Stimulated activated naive CD8-positive, alpha-beta T cell treated with anti-CD3 and anti-CD28 coated beads, Interleukin-15, amount 100 ng/mL, for 72 hours (primary cell): ENCODE measurements at regions not wholly inside any gene's neighbourhood (a gene's known extent, or its start where the extent isn't known, plus 50 kb on each side); places are given as distances from the start of the nearest gene placed in this dataset.

Source experiments
- ATAC-seq: fragments of 150-1000 bp; cut with Tn5 transposase; 2 replicates; pipeline ENCODE4 v1.10.0; 2021; ENCODE audit warnings: mild to moderate bottlenecking, moderate library complexity
- DNase-seq, 2 donors: peaks; one replicate each; pipeline ENCODE4 v3.0.0; 2021 to 2022
- H3K27ac Mint-ChIP-seq, 2 donors: one replicate each; pipeline ENCODE4 v1.8.0; 2022; ENCODE audit warnings: mild to moderate bottlenecking in 2 of 2, mixed read lengths in 2 of 2, moderate library complexity in 2 of 2
- H3K27me3 Mint-ChIP-seq: one replicate; pipeline ENCODE4 v1.8.0; 2022; ENCODE audit warnings: mixed read lengths
- H3K4me1 Mint-ChIP-seq: one replicate; pipeline ENCODE4 v1.8.0; 2022; ENCODE audit warnings: mild to moderate bottlenecking, mixed read lengths
- H3K4me3 Mint-ChIP-seq, 2 donors: one replicate each; pipeline ENCODE4 v1.8.0; 2022; ENCODE audit warnings: mild to moderate bottlenecking in 2 of 2, mixed read lengths in 2 of 2, moderate library complexity in 1 of 2
- H3K9me3 Mint-ChIP-seq, 2 donors: one replicate each; pipeline ENCODE4 v1.8.0; 2022; ENCODE audit warnings: mixed read lengths in 2 of 2

GRCh38 chr9:116039893-116040292 lies 113.7 kb upstream of the PAPPA start:
- Mint-ChIP-seq H3K4me3 (no peak overlapping the region), H3K4me1 (no peaks in the 10 kb centered on the region), H3K27ac (no peak overlapping the region), H3K27me3 (no peaks in the 10 kb centered on the region), H3K9me3 (peaks cover 0 to 7% of the 10 kb centered on the region in 2 donors)
- ATAC-seq (no peak), DNase-seq (no peak)

- no peaks in the 10 kb centered on the region for H3K4me1 Mint-ChIP-seq
- DNase-seq (no peak), ATAC-seq (no peak)
- H3K27me3 Mint-ChIP-seq, result no peaks in the 10 kb centered on the region
- H3K27ac Mint-ChIP-seq, result no peak overlapping the region
- no peak overlapping the region for H3K4me3 Mint-ChIP-seq
- H3K9me3 Mint-ChIP-seq, result no peaks in the 10 kb centered on the region
Observed at GRCh38 chr9:116042321-116042720, 111.3 kb upstream of the PAPPA start.

DNA sequence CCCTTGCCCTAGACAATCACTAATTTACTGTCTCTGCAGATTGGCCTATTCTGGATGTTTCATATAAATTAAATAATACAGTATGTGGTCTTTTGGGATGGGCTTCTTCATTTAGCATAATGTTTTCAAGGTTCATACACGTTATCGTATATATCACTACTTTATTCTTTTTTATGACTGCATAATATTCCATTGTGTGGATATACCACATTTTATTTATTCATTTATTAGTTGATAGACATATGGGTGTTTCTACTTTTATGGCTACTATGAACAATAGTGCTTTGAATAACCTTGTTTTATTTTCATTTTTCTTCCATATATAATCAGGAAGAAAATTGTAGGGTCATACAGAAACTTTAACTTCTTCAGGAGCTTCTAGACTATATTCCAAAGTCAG lies 108.5 kb upstream of the PAPPA start:
- ATAC-seq (no peak), DNase-seq (no peak)
- no peaks in the 10 kb centered on the region for H3K27me3 Mint-ChIP-seq
- H3K27ac Mint-ChIP-seq, result no peak overlapping the region
- no peak overlapping the region for H3K4me3 Mint-ChIP-seq
- H3K4me1 Mint-ChIP-seq, result no peaks in the 10 kb centered on the region
- no peaks in the 10 kb centered on the region for H3K9me3 Mint-ChIP-seq

GRCh38 chr9:116048081-116048480 lies 105.5 kb upstream of the PAPPA start:
- H3K27ac Mint-ChIP-seq, result no peak overlapping the region
- DNase-seq, result no peak
- no peaks in the 10 kb centered on the region for H3K27me3 Mint-ChIP-seq
- no peaks in the 10 kb centered on the region for H3K4me1 Mint-ChIP-seq
- no peak overlapping the region for H3K4me3 Mint-ChIP-seq
- ATAC-seq, result no peak
- H3K9me3 Mint-ChIP-seq, result no peaks in the 10 kb centered on the region

- H3K4me1 Mint-ChIP-seq, result no peaks in the 10 kb centered on the region
- DNase-seq (no peak), ATAC-seq (no peak)
- no peak overlapping the region for H3K4me3 Mint-ChIP-seq
- H3K27ac Mint-ChIP-seq, result no peak overlapping the region
- peaks cover 0 to 7% of the 10 kb centered on the region in 2 donors for H3K9me3 Mint-ChIP-seq
- no peaks in the 10 kb centered on the region for H3K27me3 Mint-ChIP-seq
Observed at GRCh38 chr9:116049456-116049855, 104.1 kb upstream of the PAPPA start.

DNA sequence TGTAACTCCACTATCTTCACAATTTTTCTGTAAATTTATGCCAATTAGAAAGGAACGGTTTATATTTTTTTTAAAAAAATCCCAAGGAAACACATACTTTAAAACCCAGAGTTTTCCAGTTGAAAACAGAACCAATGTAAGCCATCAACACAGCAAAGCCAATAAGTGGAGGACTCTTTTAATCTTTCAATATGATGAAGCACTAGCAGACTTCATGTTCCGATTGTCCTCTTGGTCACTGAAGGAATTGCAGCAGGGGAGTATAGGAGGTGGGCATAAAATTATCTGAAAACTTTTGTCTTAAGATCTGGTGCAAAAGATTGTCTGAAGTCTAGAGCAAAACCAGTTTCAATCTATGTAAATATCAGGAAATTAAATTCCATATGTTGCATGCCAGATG lies 102.1 kb upstream of the PAPPA start:
- Mint-ChIP-seq H3K27ac (no peak overlapping the region), H3K9me3 (peaks cover 0 to 17% of the 10 kb centered on the region in 2 donors), H3K27me3 (no peaks in the 10 kb centered on the region), H3K4me1 (no peaks in the 10 kb centered on the region), H3K4me3 (no peak overlapping the region)
- ATAC-seq (no peak), DNase-seq (no peak)

DNA sequence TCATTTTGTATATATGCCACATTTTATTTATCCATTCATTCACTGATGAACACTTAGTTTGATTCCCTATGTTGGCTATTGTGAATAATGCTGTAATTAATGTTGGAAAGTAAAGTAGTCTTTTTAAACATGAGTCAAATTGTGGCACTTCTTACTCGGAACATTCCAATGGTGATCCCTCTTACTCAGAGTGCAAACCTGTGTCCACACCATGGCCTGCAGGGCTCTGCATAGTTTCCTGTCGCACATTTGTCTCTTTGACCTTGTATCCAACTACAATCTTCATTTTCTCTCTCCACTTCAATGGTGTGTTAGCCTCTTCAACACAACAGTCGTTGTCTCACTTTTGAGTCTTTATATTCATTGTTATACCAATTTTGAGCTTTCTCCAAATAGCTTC lies 98.1 kb upstream of the PAPPA start:
- H3K9me3 Mint-ChIP-seq, result peaks cover 2 to 24% of the 10 kb centered on the region in 2 donors

GRCh38 chr9:116057371-116057770 lies 96.2 kb upstream of the PAPPA start:
- Mint-ChIP-seq H3K4me3 (no peak overlapping the region), H3K9me3 (peaks cover 4 to 27% of the 10 kb centered on the region in 2 donors), H3K27ac (no peak overlapping the region), H3K4me1 (no peaks in the 10 kb centered on the region), H3K27me3 (no peaks in the 10 kb centered on the region)
- ATAC-seq, result no peak
- no peak for DNase-seq

More for the DNA sequence above, 98.1 kb upstream of the PAPPA start:
- ATAC-seq, result no peak
- Mint-ChIP-seq H3K27ac (no peak overlapping the region), H3K4me3 (no peak overlapping the region), H3K27me3 (no peaks in the 10 kb centered on the region), H3K4me1 (no peaks in the 10 kb centered on the region)
- no peak for DNase-seq

GRCh38 chr9:116058421-116058820 lies 95.2 kb upstream of the PAPPA start:
- Mint-ChIP-seq H3K4me3 (no peak overlapping the region), H3K27ac (no peak overlapping the region), H3K9me3 (peaks cover 4 to 27% of the 10 kb centered on the region in 2 donors), H3K27me3 (no peaks in the 10 kb centered on the region), H3K4me1 (no peaks in the 10 kb centered on the region)
- ATAC-seq (no peak), DNase-seq (no peak)

DNA sequence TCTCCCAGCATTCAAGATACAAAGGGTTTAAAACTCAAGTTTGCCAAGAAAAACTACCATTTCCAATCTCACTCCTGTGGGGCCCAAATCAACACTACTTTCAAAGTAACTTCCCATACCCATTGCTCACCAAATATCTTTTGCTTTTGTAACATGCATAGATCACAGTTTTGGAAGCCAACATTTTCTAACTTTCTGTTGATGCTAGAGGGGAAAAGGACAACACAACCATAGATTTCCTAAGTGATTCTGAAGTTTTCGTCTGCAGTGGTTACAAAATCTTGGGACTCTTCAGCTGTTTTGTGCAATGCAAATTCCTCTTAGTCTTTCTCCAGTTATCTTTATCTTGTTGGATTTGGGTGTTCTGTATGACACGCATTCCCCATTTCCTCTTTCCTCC lies 94.1 kb upstream of the PAPPA start:
- Mint-ChIP-seq H3K9me3 (peaks cover 4 to 24% of the 10 kb centered on the region in 2 donors), H3K4me3 (no peak overlapping the region), H3K27ac (no peak overlapping the region), H3K4me1 (no peaks in the 10 kb centered on the region), H3K27me3 (no peaks in the 10 kb centered on the region)
- ATAC-seq (no peak), DNase-seq (no peak)

GRCh38 chr9:116060631-116061030 lies 93.0 kb upstream of the PAPPA start:
- Mint-ChIP-seq H3K4me3 (no peak overlapping the region), H3K27ac (no peak overlapping the region), H3K27me3 (no peaks in the 10 kb centered on the region), H3K4me1 (no peaks in the 10 kb centered on the region), H3K9me3 (peaks cover 4 to 15% of the 10 kb centered on the region in 2 donors)
- DNase-seq, result no peak
- ATAC-seq, result no peak

- H3K27me3 Mint-ChIP-seq, result no peaks in the 10 kb centered on the region
- no peaks in the 10 kb centered on the region for H3K4me1 Mint-ChIP-seq
- H3K4me3 Mint-ChIP-seq, result no peak overlapping the region
- DNase-seq, result no peak
- no peak for ATAC-seq
- peaks cover 10 to 15% of the 10 kb centered on the region in 2 donors for H3K9me3 Mint-ChIP-seq
- no peak overlapping the region for H3K27ac Mint-ChIP-seq
Observed at GRCh38 chr9:116061546-116062205, 91.9 kb upstream of the PAPPA start.

DNA sequence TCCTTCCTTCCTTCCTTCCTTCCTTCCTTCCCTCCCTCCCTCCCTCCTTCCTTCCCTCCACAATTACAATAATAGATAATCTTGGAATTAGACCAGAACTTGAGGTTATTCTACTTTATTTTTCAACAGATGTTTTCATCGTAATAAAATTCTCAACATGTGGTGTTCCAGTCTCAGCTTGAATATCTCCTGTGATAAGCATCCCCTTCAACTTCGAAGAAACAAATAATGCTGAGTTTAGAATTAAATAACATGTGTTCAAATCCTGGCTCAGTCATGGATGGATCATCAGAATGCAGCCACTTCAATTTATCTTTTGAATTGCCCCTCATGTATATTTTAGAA lies 91.4 kb upstream of the PAPPA start:
- Mint-ChIP-seq H3K27ac (no peak overlapping the region), H3K9me3 (peaks cover 10 to 15% of the 10 kb centered on the region in 2 donors), H3K27me3 (no peaks in the 10 kb centered on the region), H3K4me1 (no peaks in the 10 kb centered on the region), H3K4me3 (no peak overlapping the region)
- DNase-seq, result no peak
- no peak for ATAC-seq

DNA sequence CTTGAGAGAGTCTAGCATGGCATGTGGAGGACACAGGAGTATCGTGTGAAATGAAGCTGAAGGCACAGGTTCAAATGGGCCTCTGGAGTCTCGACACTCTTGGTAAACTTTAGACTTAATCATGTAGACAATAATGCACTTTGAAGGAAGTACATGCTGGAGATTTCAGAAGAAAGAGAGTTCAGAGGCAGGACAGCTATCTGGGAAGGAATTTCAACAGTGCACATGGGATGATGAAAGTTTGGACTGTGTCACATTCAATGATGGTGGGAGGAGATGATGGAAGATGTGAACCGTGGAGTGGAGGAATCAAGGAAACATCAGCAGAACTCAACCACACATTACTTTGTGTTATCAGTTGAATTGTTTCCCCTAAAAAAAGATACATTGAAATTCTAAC lies 88.6 kb upstream of the PAPPA start:
- no peak for DNase-seq
- Mint-ChIP-seq H3K4me3 (no peak overlapping the region), H3K27me3 (no peaks in the 10 kb centered on the region), H3K9me3 (peaks cover 8 to 10% of the 10 kb centered on the region in 2 donors), H3K4me1 (no peaks in the 10 kb centered on the region), H3K27ac (no peak overlapping the region)
- no peak for ATAC-seq

DNA sequence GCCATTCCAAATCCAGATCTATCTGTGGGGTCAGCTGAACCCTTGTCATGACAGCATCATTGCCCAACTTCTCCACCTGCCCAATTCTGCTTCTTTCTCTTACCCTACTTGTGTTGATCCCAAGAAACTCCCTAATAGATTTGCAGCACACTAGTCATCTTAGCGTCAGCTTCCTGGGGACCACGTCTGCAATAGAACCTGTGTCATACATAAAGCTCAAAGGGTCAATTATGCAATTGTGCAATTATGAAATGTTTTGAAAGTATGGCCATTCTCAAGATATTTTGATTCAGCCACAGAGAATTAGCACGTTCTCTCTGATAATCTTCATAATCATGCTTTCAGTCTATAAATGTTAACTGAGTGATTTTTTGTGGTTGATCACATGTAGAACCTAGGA lies 87.4 kb upstream of the PAPPA start:
- H3K27ac Mint-ChIP-seq, result no peak overlapping the region
- ATAC-seq (no peak), DNase-seq (no peak)
- no peak overlapping the region for H3K4me3 Mint-ChIP-seq
- H3K27me3 Mint-ChIP-seq, result no peaks in the 10 kb centered on the region
- H3K4me1 Mint-ChIP-seq, result no peaks in the 10 kb centered on the region
- peaks cover 4 to 6% of the 10 kb centered on the region in 2 donors for H3K9me3 Mint-ChIP-seq

- DNase-seq (no peak), ATAC-seq (no peak)
- Mint-ChIP-seq H3K9me3 (peaks cover 6 to 8% of the 10 kb centered on the region in 2 donors), H3K4me1 (no peaks in the 10 kb centered on the region), H3K27ac (no peak overlapping the region), H3K27me3 (no peaks in the 10 kb centered on the region), H3K4me3 (no peak overlapping the region)
Observed at GRCh38 chr9:116067566-116067965, 86.0 kb upstream of the PAPPA start.

GRCh38 chr9:116070256-116070914 lies 83.2 kb upstream of the PAPPA start:
- Mint-ChIP-seq H3K27ac (no peak overlapping the region), H3K4me3 (no peak overlapping the region), H3K4me1 (no peaks in the 10 kb centered on the region), H3K27me3 (no peaks in the 10 kb centered on the region), H3K9me3 (peaks cover 6% of the 10 kb centered on the region in 2 donors)
- DNase-seq (no peak), ATAC-seq (no peak)
